ENCODE measurements at regions not wholly inside any gene's neighbourhood (a gene's known extent, or its start where the extent isn't known, plus 50 kb on each side); places are given as distances from the start of the nearest gene placed in this dataset.

DNA sequence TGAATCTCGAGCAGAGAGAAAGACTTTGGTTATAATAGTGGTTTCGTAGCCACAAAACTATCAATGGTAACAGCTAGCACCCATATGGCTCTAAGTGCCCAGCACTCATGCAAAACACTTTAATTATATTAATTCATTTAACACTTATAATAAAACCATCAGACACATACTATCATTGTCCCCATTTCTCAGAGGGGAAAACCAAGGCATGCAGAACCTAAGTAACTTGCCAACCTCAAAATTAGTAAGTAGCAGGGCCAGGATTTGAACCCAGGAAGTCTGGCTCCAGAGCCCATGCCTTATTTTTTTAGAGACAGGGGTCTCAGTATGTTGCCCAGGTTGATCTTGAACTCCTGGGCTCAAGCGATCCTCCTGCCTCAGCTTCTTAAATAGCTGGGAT is 145.6 kb upstream of the HS3ST2 start:
- TF ChIP-seq POLR2A (IDR thresholded peaks at IDR 0.05) = no peak
- TF ChIP-seq, protein P1, sequence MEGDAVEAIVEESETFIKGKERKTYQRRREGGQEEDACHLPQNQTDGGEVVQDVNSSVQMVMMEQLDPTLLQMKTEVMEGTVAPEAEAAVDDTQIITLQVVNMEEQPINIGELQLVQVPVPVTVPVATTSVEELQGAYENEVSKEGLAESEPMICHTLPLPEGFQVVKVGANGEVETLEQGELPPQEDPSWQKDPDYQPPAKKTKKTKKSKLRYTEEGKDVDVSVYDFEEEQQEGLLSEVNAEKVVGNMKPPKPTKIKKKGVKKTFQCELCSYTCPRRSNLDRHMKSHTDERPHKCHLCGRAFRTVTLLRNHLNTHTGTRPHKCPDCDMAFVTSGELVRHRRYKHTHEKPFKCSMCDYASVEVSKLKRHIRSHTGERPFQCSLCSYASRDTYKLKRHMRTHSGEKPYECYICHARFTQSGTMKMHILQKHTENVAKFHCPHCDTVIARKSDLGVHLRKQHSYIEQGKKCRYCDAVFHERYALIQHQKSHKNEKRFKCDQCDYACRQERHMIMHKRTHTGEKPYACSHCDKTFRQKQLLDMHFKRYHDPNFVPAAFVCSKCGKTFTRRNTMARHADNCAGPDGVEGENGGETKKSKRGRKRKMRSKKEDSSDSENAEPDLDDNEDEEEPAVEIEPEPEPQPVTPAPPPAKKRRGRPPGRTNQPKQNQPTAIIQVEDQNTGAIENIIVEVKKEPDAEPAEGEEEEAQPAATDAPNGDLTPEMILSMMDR (IDR thresholded peaks at IDR 0.05) = no peak

Measured in testis (tissue), 2 donors.